ENCODE measurements at regions not wholly inside any gene's neighbourhood (a gene's known extent, or its start where the extent isn't known, plus 50 kb on each side); places are given as distances from the start of the nearest gene placed in this dataset.

DNA sequence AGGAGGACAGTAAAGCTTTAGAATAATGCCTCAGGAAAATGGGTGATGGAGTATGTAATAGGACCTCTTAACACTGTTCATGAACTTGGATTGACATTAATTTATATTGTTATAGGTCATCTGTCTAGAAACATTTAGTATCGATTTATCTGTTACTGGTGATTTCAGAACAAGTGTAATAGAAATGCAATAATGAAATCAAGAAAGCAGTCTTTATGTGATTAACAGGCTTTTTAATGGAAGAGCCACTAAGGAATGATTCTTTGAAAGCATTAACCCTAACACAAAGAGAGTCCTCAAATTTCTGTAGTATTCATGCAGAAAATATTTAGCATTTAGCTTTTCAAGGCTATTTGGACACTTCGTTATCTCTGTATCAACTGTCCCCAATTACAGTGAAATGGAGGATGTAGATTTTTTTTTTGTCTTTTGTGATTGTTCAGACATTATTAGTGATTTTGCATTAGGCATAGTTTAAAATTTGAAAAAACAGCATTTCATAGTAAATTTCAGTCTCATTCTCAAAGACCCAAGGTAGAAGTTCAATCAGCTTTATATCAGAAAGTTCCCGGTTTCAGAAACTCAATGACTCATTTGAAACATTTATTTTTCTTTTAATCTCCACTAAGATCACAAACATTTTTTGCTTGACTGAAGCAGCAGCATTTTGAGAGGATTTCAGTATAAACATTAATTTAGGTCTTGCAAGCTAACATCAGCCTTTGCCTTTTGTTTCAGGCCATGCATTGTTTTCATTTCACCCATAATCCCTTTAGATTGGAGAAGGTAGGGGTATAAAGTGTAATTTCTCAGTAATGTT is 56.3 kb downstream of the AGTR2 start:
- peaks cover 5% of the 10 kb centered on the region for H3K9me3 Mint-ChIP-seq (ENCODE audit: unreplicated experiment)
- no peaks in the 10 kb centered on the region for H3K4me1 Mint-ChIP-seq (ENCODE audit: unreplicated experiment)
- no peak overlapping the region for H3K27ac Mint-ChIP-seq (ENCODE audit: unreplicated experiment)
- TF ChIP-seq, protein P1, sequence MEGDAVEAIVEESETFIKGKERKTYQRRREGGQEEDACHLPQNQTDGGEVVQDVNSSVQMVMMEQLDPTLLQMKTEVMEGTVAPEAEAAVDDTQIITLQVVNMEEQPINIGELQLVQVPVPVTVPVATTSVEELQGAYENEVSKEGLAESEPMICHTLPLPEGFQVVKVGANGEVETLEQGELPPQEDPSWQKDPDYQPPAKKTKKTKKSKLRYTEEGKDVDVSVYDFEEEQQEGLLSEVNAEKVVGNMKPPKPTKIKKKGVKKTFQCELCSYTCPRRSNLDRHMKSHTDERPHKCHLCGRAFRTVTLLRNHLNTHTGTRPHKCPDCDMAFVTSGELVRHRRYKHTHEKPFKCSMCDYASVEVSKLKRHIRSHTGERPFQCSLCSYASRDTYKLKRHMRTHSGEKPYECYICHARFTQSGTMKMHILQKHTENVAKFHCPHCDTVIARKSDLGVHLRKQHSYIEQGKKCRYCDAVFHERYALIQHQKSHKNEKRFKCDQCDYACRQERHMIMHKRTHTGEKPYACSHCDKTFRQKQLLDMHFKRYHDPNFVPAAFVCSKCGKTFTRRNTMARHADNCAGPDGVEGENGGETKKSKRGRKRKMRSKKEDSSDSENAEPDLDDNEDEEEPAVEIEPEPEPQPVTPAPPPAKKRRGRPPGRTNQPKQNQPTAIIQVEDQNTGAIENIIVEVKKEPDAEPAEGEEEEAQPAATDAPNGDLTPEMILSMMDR (IDR thresholded peaks at IDR 0.05), result no peak
- H3K27me3 Mint-ChIP-seq (ENCODE audit: unreplicated experiment), result no peaks in the 10 kb centered on the region
- H3K36me3 Mint-ChIP-seq (ENCODE audit: unreplicated experiment), result no peaks in the 10 kb centered on the region
- H3K4me3 Mint-ChIP-seq (ENCODE audit: unreplicated experiment), result no peak overlapping the region
- no peak for DNase-seq (ENCODE audit: extremely low spot score, unreplicated experiment)

DNA sequence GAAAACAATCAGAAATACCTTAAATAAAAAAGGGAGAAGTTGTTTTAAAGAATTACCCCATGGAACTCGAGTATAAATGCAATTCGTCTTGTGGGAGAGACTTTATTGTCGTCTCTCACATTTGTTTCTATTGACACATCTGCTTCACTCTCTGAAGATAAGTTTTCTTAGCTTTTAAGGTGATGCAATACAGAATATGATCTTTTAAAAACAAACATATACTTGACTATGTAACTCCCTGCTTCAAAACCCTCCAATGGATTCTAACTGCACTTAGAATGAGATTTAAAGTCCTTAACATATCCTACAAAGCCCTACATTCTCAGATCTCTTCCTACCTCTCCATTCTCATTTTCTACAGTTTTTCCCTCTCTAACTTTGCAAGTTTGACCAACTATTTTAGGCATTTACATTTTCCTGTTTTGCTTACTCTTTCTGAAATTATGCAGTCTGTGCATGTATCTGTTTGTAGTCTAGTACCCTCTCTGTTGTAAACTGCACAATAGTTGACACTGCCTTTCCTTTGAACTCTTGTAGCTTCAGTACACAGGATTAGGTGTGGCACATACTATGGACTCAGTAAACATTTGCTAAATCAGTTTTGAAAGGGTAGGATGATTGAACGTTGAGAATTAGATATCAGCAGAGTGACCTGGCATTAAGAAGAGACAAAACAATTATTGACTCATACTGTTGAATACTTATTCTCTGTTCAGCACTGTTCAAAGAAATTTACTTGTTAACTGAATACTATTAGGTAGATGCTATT is 59.8 kb downstream of the AGTR2 start:
- TF ChIP-seq, protein P1 (IDR thresholded peaks at IDR 0.05), result no peak
- Mint-ChIP-seq H3K36me3 (ENCODE audit: unreplicated experiment) (no peaks in the 10 kb centered on the region), H3K4me1 (ENCODE audit: unreplicated experiment) (no peaks in the 10 kb centered on the region), H3K9me3 (ENCODE audit: unreplicated experiment) (no peaks in the 10 kb centered on the region), H3K4me3 (ENCODE audit: unreplicated experiment) (no peak overlapping the region), H3K27me3 (ENCODE audit: unreplicated experiment) (no peaks in the 10 kb centered on the region), H3K27ac (ENCODE audit: unreplicated experiment) (no peak overlapping the region)
- DNase-seq (ENCODE audit: extremely low spot score, unreplicated experiment), result no peak

DNA sequence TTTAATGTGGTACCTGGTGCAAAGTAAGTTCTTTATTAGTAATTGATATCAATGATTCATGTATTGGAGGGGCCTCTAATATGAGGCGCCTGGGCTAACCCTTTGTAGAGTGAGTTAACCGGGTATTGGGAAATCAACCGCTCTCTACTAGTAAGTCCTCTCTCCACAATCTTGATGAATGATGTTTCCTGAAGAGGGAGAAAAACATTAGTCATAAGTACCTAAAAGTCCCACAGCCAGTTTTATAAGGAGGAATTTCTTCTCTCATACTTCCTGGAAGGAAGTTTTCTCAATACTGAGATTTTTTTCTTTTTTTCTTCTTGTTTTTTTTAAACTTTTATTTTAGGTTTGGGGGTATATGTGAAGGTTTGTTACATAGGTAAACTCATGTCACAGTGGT is 62.3 kb downstream of the AGTR2 start:
- H3K4me1 Mint-ChIP-seq (ENCODE audit: unreplicated experiment), result no peaks in the 10 kb centered on the region
- H3K36me3 Mint-ChIP-seq (ENCODE audit: unreplicated experiment), result no peaks in the 10 kb centered on the region
- TF ChIP-seq, protein P1 (IDR thresholded peaks at IDR 0.05), result no peak
- no peak overlapping the region for H3K4me3 Mint-ChIP-seq (ENCODE audit: unreplicated experiment)
- no peaks in the 10 kb centered on the region for H3K27me3 Mint-ChIP-seq (ENCODE audit: unreplicated experiment)
- no peak for DNase-seq (ENCODE audit: extremely low spot score, unreplicated experiment)
- no peak overlapping the region for H3K27ac Mint-ChIP-seq (ENCODE audit: unreplicated experiment)
- H3K9me3 Mint-ChIP-seq (ENCODE audit: unreplicated experiment), result no peaks in the 10 kb centered on the region

DNA sequence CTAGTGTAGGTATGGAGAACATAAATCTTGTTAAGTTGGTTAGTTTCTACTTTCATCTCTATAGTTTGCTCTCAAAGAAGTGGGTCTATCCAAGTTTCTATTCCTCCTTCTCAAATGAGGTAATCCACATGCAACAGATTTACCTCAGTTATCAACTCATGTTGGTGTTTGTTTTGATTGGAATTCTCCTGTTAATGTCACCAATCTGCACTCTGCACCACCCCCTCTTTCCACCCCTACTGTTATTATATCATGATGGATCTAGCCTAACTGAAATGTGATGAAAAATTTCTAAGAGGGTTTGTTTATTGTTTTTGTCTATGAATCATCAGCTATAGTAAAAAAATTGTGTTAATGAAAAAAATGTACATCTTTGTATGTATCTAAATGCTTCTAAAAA is 66.1 kb downstream of the AGTR2 start:
- TF ChIP-seq, protein P1 (IDR thresholded peaks at IDR 0.05), result no peak
- no peak overlapping the region for H3K27ac Mint-ChIP-seq (ENCODE audit: unreplicated experiment)

DNA sequence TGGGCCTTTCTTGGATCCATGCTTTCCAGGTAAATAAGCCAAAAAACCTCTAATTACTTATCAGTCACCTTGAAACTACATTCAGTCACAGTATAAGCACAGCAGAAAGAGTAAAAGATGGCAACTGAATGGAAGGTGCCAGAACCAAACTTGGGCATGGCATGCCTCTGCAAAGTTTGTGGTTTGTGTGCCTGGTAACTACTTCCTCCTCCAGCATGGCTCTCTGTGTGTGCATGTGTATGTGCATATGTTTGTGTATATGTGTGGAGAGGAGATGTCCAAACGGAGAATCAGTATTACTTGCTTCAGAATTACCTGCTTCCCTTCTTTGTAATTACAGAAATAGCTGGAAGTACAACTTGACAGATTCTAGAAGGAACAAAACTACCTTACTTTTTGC is 67.5 kb downstream of the AGTR2 start:
- Mint-ChIP-seq H3K9me3 (ENCODE audit: unreplicated experiment) (no peaks in the 10 kb centered on the region), H3K4me1 (ENCODE audit: unreplicated experiment) (no peaks in the 10 kb centered on the region)
- no peak for DNase-seq (ENCODE audit: extremely low spot score, unreplicated experiment)

More for the DNA sequence above, 66.1 kb downstream of the AGTR2 start:
- Mint-ChIP-seq H3K27me3 (ENCODE audit: unreplicated experiment) (no peaks in the 10 kb centered on the region), H3K36me3 (ENCODE audit: unreplicated experiment) (no peaks in the 10 kb centered on the region), H3K4me3 (ENCODE audit: unreplicated experiment) (no peak overlapping the region), H3K4me1 (ENCODE audit: unreplicated experiment) (no peaks in the 10 kb centered on the region), H3K9me3 (ENCODE audit: unreplicated experiment) (no peaks in the 10 kb centered on the region)
- no peak for DNase-seq (ENCODE audit: extremely low spot score, unreplicated experiment)

More for the DNA sequence above, 67.5 kb downstream of the AGTR2 start:
- Mint-ChIP-seq H3K27ac (ENCODE audit: unreplicated experiment) (no peak overlapping the region), H3K27me3 (ENCODE audit: unreplicated experiment) (no peaks in the 10 kb centered on the region), H3K36me3 (ENCODE audit: unreplicated experiment) (no peaks in the 10 kb centered on the region), H3K4me3 (ENCODE audit: unreplicated experiment) (no peak overlapping the region)
- TF ChIP-seq, protein P1 (IDR thresholded peaks at IDR 0.05), result no peak
